Inflammatory macrophage treated with lipopolysaccharide for 4 hours (primary cell): ENCODE measurements at regions not wholly inside any gene's neighbourhood (a gene's known extent, or its start where the extent isn't known, plus 50 kb on each side); places are given as distances from the start of the nearest gene placed in this dataset.
"Not testable (repeated sequence)": the region's sequence is repeated elsewhere in the genome, so short reads cannot be mapped to it uniquely, and the experiment has no call there.

Experiments
- DNase-seq: peaks from one replicate; pipeline ENCODE4 v3.0.0-alpha.2; 2020

GRCh38 chr4:77220828-77221613 is 64.0 kb downstream of the CCNG2 start:
- DNase-seq, result no peak

GRCh38 chr4:77225022-77225421 is 68.0 kb downstream of the CCNG2 start:
- DNase-seq, result no peak

- DNase-seq, result no peak
These were observed 70.1 kb downstream of the CCNG2 start for GRCh38 chr4:77226939-77227705.

- DNase-seq, result no peak
These were observed 72.4 kb downstream of the CCNG2 start for GRCh38 chr4:77229433-77229832.

- DNase-seq, result no peak
These were observed 75.6 kb downstream of the CCNG2 start for GRCh38 chr4:77232653-77233052.

GRCh38 chr4:77235289-77235854 is 78.4 kb downstream of the CCNG2 start:
- DNase-seq, result no peak

GRCh38 chr4:77236806-77237205 is 79.8 kb downstream of the CCNG2 start:
- no peak for DNase-seq

- DNase-seq, result peak; percentile 24
These were observed 83.6 kb downstream of the CCNG2 start for GRCh38 chr4:77240469-77241066.

GRCh38 chr4:77248805-77249204 is 91.8 kb downstream of the CCNG2 start:
- no peak for DNase-seq

- DNase-seq, result no peak
These were observed 94.7 kb downstream of the CCNG2 start for GRCh38 chr4:77251751-77252150.

- DNase-seq, result no peak
These were observed 106.2 kb downstream of the CCNG2 start for GRCh38 chr4:77263247-77263646.

- DNase-seq, result not testable (repeated sequence)
These were observed 107.0 kb downstream of the CCNG2 start for GRCh38 chr4:77263976-77264375.

GRCh38 chr4:77264826-77265225 is 107.8 kb downstream of the CCNG2 start:
- DNase-seq, result no peak

- DNase-seq, result no peak
These were observed 111.1 kb downstream of the CCNG2 start for GRCh38 chr4:77268108-77268507.

- DNase-seq, result no peak
These were observed 112.5 kb downstream of the CCNG2 start for GRCh38 chr4:77269505-77269904.

- DNase-seq, result no peak
These were observed 116.4 kb downstream of the CCNG2 start for GRCh38 chr4:77273412-77273811.

- not testable (repeated sequence) for DNase-seq
These were observed 122.1 kb downstream of the CCNG2 start for GRCh38 chr4:77279114-77279513.

- no peak for DNase-seq
These were observed 125.3 kb downstream of the CCNG2 start for GRCh38 chr4:77282305-77282704.

- no peak for DNase-seq
These were observed 127.0 kb downstream of the CCNG2 start for GRCh38 chr4:77284036-77284435.

GRCh38 chr4:77286906-77287305 is 129.9 kb downstream of the CCNG2 start:
- DNase-seq, result no peak

- no peak for DNase-seq
These were observed 136.4 kb downstream of the CCNG2 start for GRCh38 chr4:77293426-77293825.

GRCh38 chr4:77300996-77301395 is 144.0 kb downstream of the CCNG2 start:
- not testable (repeated sequence) for DNase-seq

GRCh38 chr4:77305766-77306165 is 148.8 kb downstream of the CCNG2 start:
- no peak for DNase-seq

- no peak for DNase-seq
These were observed 149.5 kb downstream of the CCNG2 start for GRCh38 chr4:77306496-77306895.
